HG03354 (cell line): ENCODE measurements at regions not wholly inside any gene's neighbourhood (a gene's known extent, or its start where the extent isn't known, plus 50 kb on each side); places are given as distances from the start of the nearest gene placed in this dataset.
"Not testable (repeated sequence)": the region's sequence is repeated elsewhere in the genome, so short reads cannot be mapped to it uniquely, and the experiment has no call there.

Experiments
- ATAC-seq: cut with Tn5 transposase; IDR thresholded peaks from one replicate; pipeline ENCODE4 v1.9.1; 2021; ENCODE audit warnings: mild to moderate bottlenecking; ENCODE audit not compliant: unreplicated experiment, poor library complexity, severe bottlenecking

- ATAC-seq: no peak
Measured at GRCh38 chr3:7978087-7978422, 523.6 kb upstream of the LMCD1 start.

DNA sequence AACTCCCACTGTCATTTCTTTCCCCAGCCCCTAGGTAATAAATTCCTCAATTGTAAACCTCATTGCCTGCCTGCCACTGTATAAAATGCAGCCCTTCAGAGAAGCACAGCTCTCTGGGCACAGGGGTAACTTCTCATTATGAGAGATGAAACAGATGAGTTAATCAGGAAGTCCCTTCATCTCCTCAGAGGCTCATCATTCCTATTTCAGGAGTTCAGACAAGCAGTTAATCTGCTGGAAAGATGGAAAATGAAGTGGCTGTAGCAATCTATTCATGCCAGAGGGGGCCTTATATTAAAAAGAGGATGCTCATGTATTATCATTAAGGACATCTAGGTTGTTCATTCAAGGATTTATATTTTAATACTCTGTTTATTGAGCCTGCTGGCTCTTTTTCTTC lies 519.5 kb upstream of the LMCD1 start:
- ATAC-seq: no peak

DNA sequence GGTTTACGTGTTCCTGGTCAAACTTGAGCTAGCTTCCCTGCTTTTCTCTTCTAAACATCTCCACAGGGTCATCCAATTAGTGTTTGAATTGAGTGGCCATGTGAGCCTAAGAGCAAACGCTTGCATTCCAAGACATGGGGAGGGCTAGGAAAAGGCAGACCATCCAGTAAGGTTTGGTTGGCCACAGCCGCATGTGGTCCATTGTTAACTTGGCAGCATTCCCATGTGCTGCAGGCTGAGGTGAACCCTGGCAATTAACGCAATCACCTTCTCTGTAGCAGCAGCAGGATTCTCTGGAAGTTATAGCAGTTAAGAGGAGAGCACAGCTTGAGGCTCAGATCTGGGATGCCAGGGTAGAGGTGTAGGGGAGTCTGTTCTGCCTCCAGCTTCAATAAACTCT lies 502.2 kb upstream of the LMCD1 start:
- ATAC-seq: no peak

DNA sequence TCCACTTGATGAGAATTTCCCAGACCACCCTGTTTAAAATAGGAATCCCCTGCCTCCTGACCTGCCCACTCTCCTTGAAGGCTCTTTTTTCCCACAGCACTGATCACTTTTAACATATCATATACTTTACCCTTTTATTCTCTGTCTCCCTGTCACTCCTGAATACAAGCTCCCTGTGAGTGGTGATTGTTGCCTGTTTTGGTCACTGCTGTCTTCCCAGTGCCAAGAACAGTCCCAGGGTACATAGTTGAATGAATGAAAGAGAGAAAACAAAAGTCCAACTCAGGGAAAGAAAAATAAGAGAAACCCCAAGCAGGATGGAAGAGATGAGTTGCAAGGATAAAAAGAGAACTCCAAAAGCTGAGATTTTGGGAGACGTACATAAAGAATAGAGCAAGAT lies 500.3 kb upstream of the LMCD1 start:
- ATAC-seq: no peak

- no peak for ATAC-seq
Measured at GRCh38 chr3:8001712-8002111, 499.9 kb upstream of the LMCD1 start.

- no peak for ATAC-seq
Measured at GRCh38 chr3:8011902-8012301, 489.7 kb upstream of the LMCD1 start.

- ATAC-seq: no peak
Measured at GRCh38 chr3:8020047-8020841, 481.4 kb upstream of the LMCD1 start.

- no peak for ATAC-seq
Measured at GRCh38 chr3:8027954-8028353, 473.7 kb upstream of the LMCD1 start.

DNA sequence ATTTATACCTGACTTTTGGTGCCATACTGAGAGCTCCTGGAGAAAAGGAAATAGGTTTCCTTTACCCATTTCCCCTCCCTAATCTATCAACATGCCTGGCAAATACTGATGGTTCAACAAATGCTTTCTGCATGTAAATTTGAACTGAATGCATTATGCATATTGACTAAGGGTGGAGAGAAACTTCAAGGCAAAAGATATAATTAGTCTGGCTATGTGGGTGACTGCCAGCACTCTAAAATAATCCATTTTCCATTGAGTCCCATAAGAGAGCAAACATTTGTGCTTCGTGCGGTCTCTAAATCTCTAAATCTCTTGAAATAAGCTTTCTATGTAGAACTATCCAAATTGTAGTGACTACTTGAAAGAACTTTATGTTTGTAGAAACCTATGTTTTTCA lies 451.3 kb upstream of the LMCD1 start:
- ATAC-seq: no peak

DNA sequence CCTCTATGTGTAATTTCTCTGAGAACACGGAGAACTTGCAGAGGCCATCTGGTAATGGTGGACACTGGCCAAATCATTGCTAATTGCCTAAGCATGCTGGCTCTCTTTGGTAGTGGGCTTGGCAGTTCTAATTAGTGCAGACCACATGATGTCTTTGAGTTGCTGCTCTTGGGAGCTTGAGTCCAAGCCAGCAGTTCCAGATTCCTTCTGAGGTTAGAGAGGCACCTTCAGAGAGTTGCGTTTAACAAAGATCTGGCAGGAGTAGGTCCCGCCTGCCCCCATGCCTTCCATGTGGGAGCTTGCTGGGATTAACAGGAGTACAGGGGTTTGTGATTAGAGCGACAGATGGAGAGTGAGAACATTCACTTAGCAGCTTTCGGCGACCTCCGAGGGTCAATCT lies 449.0 kb upstream of the LMCD1 start:
- ATAC-seq: no peak

GRCh38 chr3:8068135-8068534 lies 433.5 kb upstream of the LMCD1 start:
- not testable (repeated sequence) for ATAC-seq

DNA sequence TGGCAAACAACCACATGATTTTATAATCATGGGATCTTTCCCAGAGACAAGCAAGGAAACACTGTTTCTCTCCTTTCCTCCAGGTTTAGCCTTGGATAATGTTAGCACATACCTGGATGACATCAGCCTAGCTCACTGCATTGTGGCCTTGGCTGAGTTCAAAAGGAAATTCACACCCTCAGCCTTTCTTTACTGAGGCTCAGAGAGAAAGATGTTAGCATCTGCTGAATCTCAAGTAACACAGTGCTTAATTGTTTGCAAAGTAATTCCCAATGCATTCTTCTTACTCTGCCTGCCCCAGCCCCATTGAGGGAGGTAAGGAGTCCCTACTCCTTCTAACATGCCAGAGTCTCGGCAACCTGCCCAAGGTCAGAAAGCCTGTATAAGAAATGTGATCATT lies 432.2 kb upstream of the LMCD1 start:
- no peak for ATAC-seq

DNA sequence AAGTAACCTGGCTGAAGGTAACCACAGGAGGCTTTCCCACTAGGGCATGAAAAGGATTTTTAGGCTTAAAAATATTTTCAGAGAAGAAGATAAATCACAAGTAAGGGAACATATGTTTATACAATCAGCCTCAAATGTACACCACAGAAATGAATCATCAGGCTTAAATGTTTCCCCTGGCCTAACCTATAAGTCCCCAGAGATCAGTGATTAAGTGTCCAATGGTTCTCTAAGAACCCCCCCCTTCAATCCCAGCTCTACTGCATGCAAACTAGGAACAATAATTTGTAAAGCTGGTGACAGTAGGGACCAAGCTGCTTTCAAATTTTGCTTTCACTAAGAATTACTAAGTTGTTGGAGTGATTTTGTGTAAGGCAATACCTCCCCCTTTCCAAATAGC lies 431.6 kb upstream of the LMCD1 start:
- ATAC-seq: no peak

DNA sequence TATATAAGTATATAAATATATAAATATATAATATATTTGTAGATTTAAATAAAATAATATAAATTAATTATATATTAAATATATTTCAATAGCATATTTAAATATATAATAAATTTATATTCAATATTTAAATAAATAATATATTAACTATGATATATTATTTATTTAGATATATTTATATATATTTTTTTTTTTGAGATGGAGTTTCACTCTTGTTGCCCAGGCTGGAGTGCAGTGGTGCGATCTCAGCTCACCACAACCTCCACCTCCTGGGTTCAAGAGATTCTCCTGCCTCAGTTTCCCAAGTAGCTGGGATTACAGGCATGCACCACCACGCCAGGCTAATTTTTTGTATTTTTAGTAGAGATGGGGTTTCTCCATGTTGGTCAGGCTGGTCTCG lies 426.9 kb upstream of the LMCD1 start:
- not testable (repeated sequence) for ATAC-seq

GRCh38 chr3:8077126-8077525 lies 424.5 kb upstream of the LMCD1 start:
- ATAC-seq: no peak

DNA sequence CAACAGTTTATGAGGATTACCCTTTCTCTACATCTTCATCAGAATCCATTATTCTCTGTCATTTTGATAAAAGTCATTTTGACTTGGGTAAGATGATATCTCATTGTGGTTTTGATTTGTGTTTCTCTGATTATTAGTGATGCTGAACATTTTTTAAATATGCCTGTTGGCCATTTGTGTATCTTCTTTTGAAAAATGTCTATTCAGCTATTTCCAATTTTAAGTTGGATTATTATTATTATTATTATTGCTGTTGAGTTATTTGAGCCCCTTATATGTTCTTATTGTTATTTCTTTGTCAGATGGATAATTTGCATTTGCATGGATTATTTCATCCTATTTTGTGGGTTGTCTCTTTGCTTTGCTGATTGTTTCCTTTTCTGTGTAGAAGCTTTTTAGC lies 421.2 kb upstream of the LMCD1 start:
- ATAC-seq: no peak

GRCh38 chr3:8085498-8085897 lies 416.1 kb upstream of the LMCD1 start:
- no peak for ATAC-seq

- ATAC-seq: no peak
Measured at GRCh38 chr3:8087951-8088350, 413.7 kb upstream of the LMCD1 start.

GRCh38 chr3:8094415-8094814 lies 407.2 kb upstream of the LMCD1 start:
- ATAC-seq: no peak

DNA sequence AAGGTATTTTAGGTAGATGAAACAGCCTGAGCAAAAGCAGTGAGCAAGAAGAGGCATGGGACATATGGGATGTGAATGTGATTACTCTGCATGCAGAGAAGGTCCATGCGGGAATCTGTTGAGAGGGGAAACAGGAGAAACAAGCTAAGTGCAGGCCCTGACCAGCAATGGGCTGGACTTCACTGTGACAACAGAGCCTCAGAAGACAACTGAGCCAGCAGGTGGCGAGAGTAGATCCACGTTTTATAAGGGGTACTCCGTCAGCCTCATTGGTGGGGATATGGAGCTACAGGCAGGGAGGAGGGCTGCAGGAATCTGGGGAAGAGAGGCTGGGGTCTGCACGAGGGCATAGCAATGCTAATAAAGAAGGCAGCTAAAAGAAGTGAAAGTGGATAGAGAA lies 405.9 kb upstream of the LMCD1 start:
- ATAC-seq: no peak

DNA sequence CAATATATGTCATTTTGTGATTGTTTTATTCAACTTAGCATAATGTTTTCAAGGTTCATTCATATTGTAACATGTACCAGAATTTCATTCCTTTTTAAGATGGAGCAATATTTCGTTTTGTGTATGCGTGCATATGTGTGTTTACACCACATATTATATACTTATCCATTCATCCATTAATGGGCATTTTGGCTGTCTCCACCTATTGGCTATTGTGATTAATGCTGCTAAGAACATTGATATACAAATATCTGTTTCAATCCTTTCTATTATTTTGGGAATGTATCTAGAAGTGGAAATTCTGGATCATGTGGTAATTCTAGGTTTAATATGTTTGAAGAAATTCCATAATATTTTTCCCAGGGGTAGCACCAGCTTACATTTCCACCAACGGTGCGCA lies 403.9 kb upstream of the LMCD1 start:
- ATAC-seq: no peak

DNA sequence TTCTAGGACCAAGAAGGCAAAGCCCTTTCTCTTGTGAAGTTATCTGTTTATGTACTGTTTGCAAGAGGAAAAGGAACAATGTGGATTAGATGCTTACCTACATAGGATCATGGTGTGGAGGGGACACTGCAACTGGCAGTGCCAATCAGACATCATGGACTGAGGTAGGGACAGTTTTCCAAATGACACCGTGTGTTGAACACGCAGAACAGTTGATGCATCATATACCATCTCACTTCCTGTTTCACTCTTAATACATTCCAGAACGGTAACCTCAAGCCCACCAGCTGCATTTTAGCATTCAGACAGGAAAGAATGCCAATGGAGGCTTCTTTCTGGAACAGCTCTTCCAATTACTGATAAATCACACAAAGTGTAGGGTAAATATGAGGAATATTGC lies 397.7 kb upstream of the LMCD1 start:
- peak; percentile 67 for ATAC-seq
